Fibroblast of lung (primary cell): ENCODE measurements at regions not wholly inside any gene's neighbourhood (a gene's known extent, or its start where the extent isn't known, plus 50 kb on each side); places are given as distances from the start of the nearest gene placed in this dataset.
"Not testable (repeated sequence)": the region's sequence is repeated elsewhere in the genome, so short reads cannot be mapped to it uniquely, and the experiment has no call there.

Experiments
- DNase-seq, 2 donors: peaks; one replicate each; pipeline versions ENCODE4 v3.0.0 to v3.0.0-alpha.2; 2010; ENCODE audit warnings: low read depth in 2 of 2
- H2AFZ ChIP-seq: 2 replicates; pipeline ENCODE4 v1.5.1; 2012; ENCODE audit warnings: low read length, control low read depth, inconsistent platforms
- H3K27ac ChIP-seq: 2 replicates; pipeline ENCODE4 v1.5.1; 2011; ENCODE audit warnings: low read length, control low read depth; ENCODE audit not compliant: insufficient read depth
- H3K27me3 ChIP-seq: 2 replicates; pipeline ENCODE4 v1.5.1; 2011; ENCODE audit warnings: mild to moderate bottlenecking, low read length; ENCODE audit not compliant: control insufficient read depth, insufficient read depth
- H3K36me3 ChIP-seq: 2 replicates; pipeline ENCODE4 v1.5.1; 2011; ENCODE audit warnings: low read length; ENCODE audit not compliant: control insufficient read depth, insufficient read depth
- H3K4me1 ChIP-seq: 2 replicates; pipeline ENCODE4 v1.5.1; 2011; ENCODE audit warnings: low read length; ENCODE audit not compliant: control insufficient read depth, insufficient read depth; ENCODE audit errors: extremely low read depth
- H3K4me2 ChIP-seq: 2 replicates; pipeline ENCODE4 v1.5.1; 2011; ENCODE audit warnings: low read length, control low read depth; ENCODE audit not compliant: insufficient read depth; ENCODE audit errors: extremely low read depth
- H3K4me3 ChIP-seq, 4 experiments: fragments of 200-600 bp in 1 of 4; sonication (generic) in 1 of 4; replicated peaks in 1 of 4; 2 replicates each; pipeline ENCODE4 v1.5.1; 2011 to 2016; ENCODE audit warnings: low read length in 4 of 4, low read depth in 3 of 4, mild to moderate bottlenecking in 3 of 4, control low read depth in 2 of 4, inconsistent platforms in 1 of 4, mixed read lengths in 1 of 4; ENCODE audit not compliant: insufficient read depth in 1 of 4; ENCODE audit errors: control extremely low read depth in 1 of 4
- H3K79me2 ChIP-seq: 2 replicates; pipeline ENCODE4 v1.5.1; 2012; ENCODE audit warnings: mild to moderate bottlenecking, low read length, inconsistent platforms; ENCODE audit not compliant: control insufficient read depth, insufficient read depth
- H3K9ac ChIP-seq: 2 replicates; pipeline ENCODE4 v1.5.1; 2011; ENCODE audit warnings: mild to moderate bottlenecking, low read length, control low read depth; ENCODE audit not compliant: insufficient read depth
- H3K9me3 ChIP-seq: 2 replicates; pipeline ENCODE4 v1.5.1; 2012; ENCODE audit warnings: low read depth, low read length; ENCODE audit not compliant: control insufficient read depth, insufficient read depth
- H4K20me1 ChIP-seq: 2 replicates; pipeline ENCODE4 v1.5.1; 2011; ENCODE audit warnings: low read length; ENCODE audit not compliant: control insufficient read depth, insufficient read depth; ENCODE audit errors: extremely low read depth
- EZH2 ChIP-seq: IDR thresholded peaks from 2 replicates; pipeline ENCODE4 v1.5.1; 2012; ENCODE audit warnings: low read length, control low read depth, mild to moderate bottlenecking; ENCODE audit errors: missing control alignments
- TF ChIP-seq, protein P1 (sequence below), 2 donors: IDR thresholded peaks in 1 of 2; conservative IDR thresholded peaks in 1 of 2; 1 replicate in 1 of 2; 2 replicates in 1 of 2; pipeline ENCODE4 v1.5.1; 2011 to 2012; ENCODE audit warnings: low read length in 2 of 2, control low read depth in 1 of 2, inconsistent platforms in 1 of 2, low read depth in 1 of 2, mild to moderate bottlenecking in 1 of 2

DNA sequence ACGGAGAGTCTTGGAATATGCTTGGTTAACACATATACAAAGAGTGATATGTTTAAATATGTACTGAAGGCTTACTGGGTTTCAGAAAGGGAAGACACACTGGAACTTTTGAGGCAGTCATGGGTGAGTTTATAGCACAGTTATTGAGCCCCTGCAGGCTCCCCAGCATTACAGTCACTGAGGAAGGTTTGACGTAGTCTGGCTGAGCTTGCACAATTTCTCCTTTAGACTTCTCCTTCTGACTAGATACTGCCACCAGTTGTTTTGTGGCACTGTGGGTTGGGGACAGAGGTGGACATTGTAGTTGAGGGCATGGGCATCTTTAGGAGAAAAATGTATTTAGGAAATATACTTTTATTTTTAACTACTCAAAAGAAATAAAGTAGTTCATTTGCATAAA lies 285.4 kb downstream of the C11orf87 start:
- Histone ChIP-seq H3K9ac (no peak overlapping the region), H3K27me3 (no peaks in the 10 kb centered on the region), H3K4me2 (no peak overlapping the region), H4K20me1 (no peaks in the 10 kb centered on the region), H3K27ac (no peak overlapping the region), H3K36me3 (no peaks in the 10 kb centered on the region), H3K79me2 (no peaks in the 10 kb centered on the region), H3K4me3 (no peak overlapping the region), H3K4me1 (no peaks in the 10 kb centered on the region), H2AFZ (no peak overlapping the region), H3K9me3 (no peaks in the 10 kb centered on the region)
- no peak for TF ChIP-seq EZH2
- TF ChIP-seq, protein P1, sequence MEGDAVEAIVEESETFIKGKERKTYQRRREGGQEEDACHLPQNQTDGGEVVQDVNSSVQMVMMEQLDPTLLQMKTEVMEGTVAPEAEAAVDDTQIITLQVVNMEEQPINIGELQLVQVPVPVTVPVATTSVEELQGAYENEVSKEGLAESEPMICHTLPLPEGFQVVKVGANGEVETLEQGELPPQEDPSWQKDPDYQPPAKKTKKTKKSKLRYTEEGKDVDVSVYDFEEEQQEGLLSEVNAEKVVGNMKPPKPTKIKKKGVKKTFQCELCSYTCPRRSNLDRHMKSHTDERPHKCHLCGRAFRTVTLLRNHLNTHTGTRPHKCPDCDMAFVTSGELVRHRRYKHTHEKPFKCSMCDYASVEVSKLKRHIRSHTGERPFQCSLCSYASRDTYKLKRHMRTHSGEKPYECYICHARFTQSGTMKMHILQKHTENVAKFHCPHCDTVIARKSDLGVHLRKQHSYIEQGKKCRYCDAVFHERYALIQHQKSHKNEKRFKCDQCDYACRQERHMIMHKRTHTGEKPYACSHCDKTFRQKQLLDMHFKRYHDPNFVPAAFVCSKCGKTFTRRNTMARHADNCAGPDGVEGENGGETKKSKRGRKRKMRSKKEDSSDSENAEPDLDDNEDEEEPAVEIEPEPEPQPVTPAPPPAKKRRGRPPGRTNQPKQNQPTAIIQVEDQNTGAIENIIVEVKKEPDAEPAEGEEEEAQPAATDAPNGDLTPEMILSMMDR (conservative IDR thresholded peaks at IDR 0.05 in 1 of 2, IDR thresholded peaks at IDR 0.05 in 1 of 2; ENCODE audit: low read depth in 1 of 2, low read length in 2 of 2): no peak
- DNase-seq: no peak

DNA sequence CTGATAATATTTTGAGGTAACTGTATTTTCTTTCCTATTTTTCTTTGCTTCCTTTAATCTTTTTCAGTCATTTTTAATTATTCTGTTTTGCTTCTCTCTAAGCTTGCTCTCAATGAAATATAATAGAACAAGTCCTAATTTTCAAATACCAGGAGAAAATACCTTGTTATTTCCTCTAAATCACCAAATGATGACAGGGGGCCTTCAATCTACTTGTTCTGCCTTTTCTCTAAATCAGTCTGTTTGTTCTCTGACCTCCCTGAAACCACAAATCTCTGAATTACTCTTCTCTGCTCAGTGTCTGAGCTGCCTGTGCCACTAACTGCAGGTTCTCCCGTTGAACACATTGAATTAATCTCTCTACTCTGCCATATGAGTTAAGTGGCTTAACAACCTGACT lies 286.2 kb downstream of the C11orf87 start:
- Histone ChIP-seq H3K79me2 (no peaks in the 10 kb centered on the region), H3K9me3 (no peaks in the 10 kb centered on the region), H3K36me3 (no peaks in the 10 kb centered on the region), H3K27me3 (no peaks in the 10 kb centered on the region), H3K4me2 (no peak overlapping the region), H2AFZ (no peak overlapping the region), H3K4me1 (no peaks in the 10 kb centered on the region), H3K27ac (no peak overlapping the region), H3K4me3 (no peak overlapping the region), H3K9ac (no peak overlapping the region), H4K20me1 (no peaks in the 10 kb centered on the region)
- no peak for TF ChIP-seq EZH2
- TF ChIP-seq, protein P1 (conservative IDR thresholded peaks at IDR 0.05 in 1 of 2, IDR thresholded peaks at IDR 0.05 in 1 of 2; ENCODE audit: low read depth in 1 of 2, low read length in 2 of 2): no peak
- DNase-seq: no peak

DNA sequence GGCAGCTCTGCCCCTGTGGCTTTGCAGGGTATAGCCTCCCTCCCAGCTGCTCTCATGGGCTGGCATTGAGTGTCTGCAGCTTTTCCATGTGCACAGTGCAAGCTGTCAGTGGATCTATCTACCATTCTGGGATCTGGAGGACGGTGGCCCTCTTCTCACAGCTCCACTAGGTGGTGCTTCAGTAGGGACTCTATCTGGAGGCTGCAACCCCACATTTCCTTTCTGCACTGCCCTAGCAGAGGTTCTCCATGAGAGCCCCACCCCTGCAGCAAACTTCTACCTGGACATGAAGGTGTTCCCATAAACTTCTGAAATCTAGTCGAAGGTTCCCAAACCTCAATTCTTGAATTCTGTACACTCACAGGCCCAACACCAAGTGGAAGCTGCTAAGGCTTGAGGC lies 292.5 kb downstream of the C11orf87 start:
- H3K79me2 ChIP-seq, DNase-seq, H3K4me3 ChIP-seq, H4K20me1 ChIP-seq, H3K27ac ChIP-seq, H3K9ac ChIP-seq, H3K36me3 ChIP-seq, H2AFZ ChIP-seq, H3K4me2 ChIP-seq, H3K9me3 ChIP-seq, H3K4me1 ChIP-seq, H3K27me3 ChIP-seq: not testable (repeated sequence)

DNA sequence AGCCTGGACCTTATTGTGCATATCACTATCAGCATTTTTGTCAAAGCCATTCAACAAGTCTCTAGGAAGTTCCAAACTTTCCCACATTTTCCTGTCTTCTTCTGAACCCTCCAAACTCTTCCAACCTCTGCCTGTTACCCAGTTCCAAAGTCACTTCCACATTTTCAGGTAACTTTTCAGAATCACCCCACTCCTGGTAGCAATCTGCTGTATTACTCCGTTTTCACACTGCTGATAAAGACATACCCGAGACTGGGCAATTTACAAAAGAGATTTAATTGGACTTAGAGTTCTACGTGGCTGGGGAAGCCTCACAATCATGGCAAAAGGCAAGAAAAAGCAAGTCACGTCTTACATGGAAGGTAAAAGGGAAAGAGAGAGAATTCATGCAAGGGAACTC lies 293.4 kb downstream of the C11orf87 start:
- H3K9me3 ChIP-seq, H3K9ac ChIP-seq, H3K4me2 ChIP-seq, H4K20me1 ChIP-seq, H3K36me3 ChIP-seq, H3K4me3 ChIP-seq, H3K79me2 ChIP-seq, H3K27ac ChIP-seq, H3K4me1 ChIP-seq, H3K27me3 ChIP-seq, DNase-seq, H2AFZ ChIP-seq: not testable (repeated sequence)
